ENCODE measurements at regions not wholly inside any gene's neighbourhood (a gene's known extent, or its start where the extent isn't known, plus 50 kb on each side); places are given as distances from the start of the nearest gene placed in this dataset.

- dilution Hi-C loops (cut with MboI; ENCODE audit: extremely low pct_ligation_motif_present, low sequenced_read_pairs) = no loop called here
- H2AFZ ChIP-seq (ENCODE audit: control insufficient read depth, low read length) = no peak overlapping the region
- no peak for TF ChIP-seq EZH2 (IDR thresholded peaks at IDR 0.05; ENCODE audit: low read length)
- TF ChIP-seq, protein P1, sequence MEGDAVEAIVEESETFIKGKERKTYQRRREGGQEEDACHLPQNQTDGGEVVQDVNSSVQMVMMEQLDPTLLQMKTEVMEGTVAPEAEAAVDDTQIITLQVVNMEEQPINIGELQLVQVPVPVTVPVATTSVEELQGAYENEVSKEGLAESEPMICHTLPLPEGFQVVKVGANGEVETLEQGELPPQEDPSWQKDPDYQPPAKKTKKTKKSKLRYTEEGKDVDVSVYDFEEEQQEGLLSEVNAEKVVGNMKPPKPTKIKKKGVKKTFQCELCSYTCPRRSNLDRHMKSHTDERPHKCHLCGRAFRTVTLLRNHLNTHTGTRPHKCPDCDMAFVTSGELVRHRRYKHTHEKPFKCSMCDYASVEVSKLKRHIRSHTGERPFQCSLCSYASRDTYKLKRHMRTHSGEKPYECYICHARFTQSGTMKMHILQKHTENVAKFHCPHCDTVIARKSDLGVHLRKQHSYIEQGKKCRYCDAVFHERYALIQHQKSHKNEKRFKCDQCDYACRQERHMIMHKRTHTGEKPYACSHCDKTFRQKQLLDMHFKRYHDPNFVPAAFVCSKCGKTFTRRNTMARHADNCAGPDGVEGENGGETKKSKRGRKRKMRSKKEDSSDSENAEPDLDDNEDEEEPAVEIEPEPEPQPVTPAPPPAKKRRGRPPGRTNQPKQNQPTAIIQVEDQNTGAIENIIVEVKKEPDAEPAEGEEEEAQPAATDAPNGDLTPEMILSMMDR (optimal IDR thresholded peaks at IDR 0.05 in 1 of 3, IDR thresholded peaks at IDR 0.05 in 1 of 3, conservative IDR thresholded peaks at IDR 0.05 in 1 of 3; ENCODE audit: extremely low read depth in 1 of 3, insufficient read depth in 2 of 3, low read length in 3 of 3) = no peak
- H3K79me2 ChIP-seq (ENCODE audit: control insufficient read depth, insufficient read depth, low read length) = no peaks in the 10 kb centered on the region
- H3K4me1 ChIP-seq (ENCODE audit: control insufficient read depth, extremely low read depth, insufficient read depth, low read length) = no peaks in the 10 kb centered on the region
- H3K4me2 ChIP-seq (ENCODE audit: control insufficient read depth, extremely low read depth, insufficient read depth, low read depth, low read length) = no peak overlapping the region
- FAIRE-seq (no peak), DNase-seq (ENCODE audit: low read depth, low spot score) (no peak)
- H3K27ac ChIP-seq (ENCODE audit: control insufficient read depth, insufficient read depth, low read length) = no peak overlapping the region
- H3K27me3 ChIP-seq (ENCODE audit: control insufficient read depth, extremely low read depth, insufficient read depth, low read length) = no peaks in the 10 kb centered on the region
- no peak overlapping the region for H3K4me3 ChIP-seq (ENCODE audit: control insufficient read depth in 2 of 3, extremely low read depth in 1 of 3, insufficient read depth in 2 of 3, low read depth in 1 of 3, low read length in 3 of 3)
- no peaks in the 10 kb centered on the region for H3K36me3 ChIP-seq (ENCODE audit: control insufficient read depth in 2 of 2, extremely low read depth in 1 of 2, insufficient read depth in 2 of 2, low read length in 2 of 2)
- H3K9ac ChIP-seq (ENCODE audit: control insufficient read depth, extremely low read depth, insufficient read depth, low read length) = no peak overlapping the region
- no peaks in the 10 kb centered on the region for H3K9me1 ChIP-seq (ENCODE audit: control insufficient read depth, extremely low read depth, insufficient read depth, low read length)
- no peaks in the 10 kb centered on the region for H3K9me3 ChIP-seq (ENCODE audit: control insufficient read depth, low read depth, low read length)
- no peaks in the 10 kb centered on the region for H4K20me1 ChIP-seq (ENCODE audit: control insufficient read depth, extremely low read depth, insufficient read depth, low read length)
These were observed 817.3 kb downstream of the SATB2 start for GRCh38 chr2:198640463-198640862.

DNA sequence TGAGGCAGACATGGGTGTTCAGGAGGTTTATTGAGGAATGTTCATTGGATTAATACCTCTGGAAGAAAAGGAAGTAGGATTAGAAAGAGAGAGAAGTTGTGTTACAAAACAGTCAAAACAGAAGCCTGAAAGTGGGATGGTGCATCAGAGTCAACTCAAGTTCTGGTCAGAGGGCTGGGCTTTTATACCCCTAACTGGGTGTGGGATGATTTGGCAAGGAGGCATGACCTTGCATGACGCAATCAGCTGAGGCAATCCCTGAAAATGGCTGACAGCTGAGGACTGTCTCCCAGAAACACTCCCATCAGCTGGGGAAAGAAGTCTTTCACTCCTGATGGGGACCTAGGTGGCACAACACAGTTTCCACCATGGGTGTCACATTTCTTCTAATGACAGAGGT, 818.2 kb downstream of the SATB2 start:
- DNase-seq (ENCODE audit: low read depth, low spot score) = no peak
- Histone ChIP-seq H3K27me3 (ENCODE audit: control insufficient read depth, extremely low read depth, insufficient read depth, low read length) (no peaks in the 10 kb centered on the region), H3K27ac (ENCODE audit: control insufficient read depth, insufficient read depth, low read length) (no peak overlapping the region), H4K20me1 (ENCODE audit: control insufficient read depth, extremely low read depth, insufficient read depth, low read length) (no peaks in the 10 kb centered on the region), H3K9me1 (ENCODE audit: control insufficient read depth, extremely low read depth, insufficient read depth, low read length) (no peaks in the 10 kb centered on the region), H3K36me3 (ENCODE audit: control insufficient read depth in 2 of 2, extremely low read depth in 1 of 2, insufficient read depth in 2 of 2, low read length in 2 of 2) (no peaks in the 10 kb centered on the region), H3K79me2 (ENCODE audit: control insufficient read depth, insufficient read depth, low read length) (no peaks in the 10 kb centered on the region), H2AFZ (ENCODE audit: control insufficient read depth, low read length) (no peak overlapping the region), H3K4me2 (ENCODE audit: control insufficient read depth, extremely low read depth, insufficient read depth, low read depth, low read length) (no peak overlapping the region), H3K4me1 (ENCODE audit: control insufficient read depth, extremely low read depth, insufficient read depth, low read length) (no peaks in the 10 kb centered on the region), H3K4me3 (ENCODE audit: control insufficient read depth in 2 of 3, extremely low read depth in 1 of 3, insufficient read depth in 2 of 3, low read depth in 1 of 3, low read length in 3 of 3) (no peak overlapping the region), H3K9ac (ENCODE audit: control insufficient read depth, extremely low read depth, insufficient read depth, low read length) (no peak overlapping the region), H3K9me3 (ENCODE audit: control insufficient read depth, low read depth, low read length) (no peaks in the 10 kb centered on the region)
- no peak for FAIRE-seq
- dilution Hi-C loops (cut with MboI; ENCODE audit: extremely low pct_ligation_motif_present, low sequenced_read_pairs) = no loop called here
- TF ChIP-seq, protein P1 (optimal IDR thresholded peaks at IDR 0.05 in 1 of 3, IDR thresholded peaks at IDR 0.05 in 1 of 3, conservative IDR thresholded peaks at IDR 0.05 in 1 of 3; ENCODE audit: extremely low read depth in 1 of 3, insufficient read depth in 2 of 3, low read length in 3 of 3) = no peak
- no peak for TF ChIP-seq EZH2 (IDR thresholded peaks at IDR 0.05; ENCODE audit: low read length)

All from keratinocyte (primary cell).